ENCODE measurements at regions not wholly inside any gene's neighbourhood (a gene's known extent, or its start where the extent isn't known, plus 50 kb on each side); places are given as distances from the start of the nearest gene placed in this dataset.
"Not testable (repeated sequence)": the region's sequence is repeated elsewhere in the genome, so short reads cannot be mapped to it uniquely, and the experiment has no call there.

GRCh38 chr4:138393886-138394610 lies 151.9 kb upstream of the SLC7A11 start:
- Histone ChIP-seq H3K9me3 (ENCODE audit: insufficient read depth, low read depth, low read length) (no peaks in the 10 kb centered on the region), H3K4me1 (ENCODE audit: insufficient read depth, low read length) (peaks cover 12% of the 10 kb centered on the region)
- WGBS = 94% methylated on average over 1 of the region's 2 CpGs

GRCh38 chr4:138392751-138393308 lies 150.7 kb upstream of the SLC7A11 start:
- no peak overlapping the region for H3K9ac ChIP-seq (ENCODE audit: low read depth, low read length)
- no peak overlapping the region for H3K4me3 ChIP-seq (ENCODE audit: low read length)
- peaks cover 1% of the 10 kb centered on the region for H3K4me1 ChIP-seq (ENCODE audit: insufficient read depth, low read length)
- WGBS = 89% methylated on average over 4 of the region's 4 CpGs
- H3K9me3 ChIP-seq (ENCODE audit: insufficient read depth, low read depth, low read length) = no peaks in the 10 kb centered on the region
- no peaks in the 10 kb centered on the region for H3K36me3 ChIP-seq (ENCODE audit: insufficient read depth, low read length)
- peaks cover 7% of the 10 kb centered on the region; the same call in 1 of the 2 replicates for H3K27me3 ChIP-seq (ENCODE audit: insufficient read depth, low read length)
- H3K27ac ChIP-seq (ENCODE audit: low read depth, low read length) = no peak overlapping the region

More at GRCh38 chr4:138393886-138394610, 151.9 kb upstream of the SLC7A11 start:
- peaks cover 7% of the 10 kb centered on the region; the same call in 1 of the 2 replicates for H3K27me3 ChIP-seq (ENCODE audit: insufficient read depth, low read length)
- H3K4me3 ChIP-seq (ENCODE audit: low read length) = no peak overlapping the region
- H3K36me3 ChIP-seq (ENCODE audit: insufficient read depth, low read length) = no peaks in the 10 kb centered on the region
- H3K9ac ChIP-seq (ENCODE audit: low read depth, low read length) = no peak overlapping the region
- H3K27ac ChIP-seq (ENCODE audit: low read depth, low read length) = no peak overlapping the region

- Histone ChIP-seq H3K9ac (ENCODE audit: low read depth, low read length) (no peak overlapping the region), H3K27me3 (ENCODE audit: insufficient read depth, low read length) (no peaks in the 10 kb centered on the region)
- 66% methylated on average over 2 of the region's 2 CpGs for WGBS
Measured at GRCh38 chr4:138389976-138390685, 148.0 kb upstream of the SLC7A11 start.

GRCh38 chr4:138374947-138375346 lies 132.8 kb upstream of the SLC7A11 start:
- Histone ChIP-seq H3K27ac (ENCODE audit: low read depth, low read length) (no peak overlapping the region), H3K9me3 (ENCODE audit: insufficient read depth, low read depth, low read length) (peaks cover 23% of the 10 kb centered on the region), H3K4me3 (ENCODE audit: low read length) (no peak overlapping the region), H3K27me3 (ENCODE audit: insufficient read depth, low read length) (no peaks in the 10 kb centered on the region), H3K9ac (ENCODE audit: low read depth, low read length) (no peak overlapping the region), H3K4me1 (ENCODE audit: insufficient read depth, low read length) (no peaks in the 10 kb centered on the region), H3K36me3 (ENCODE audit: insufficient read depth, low read length) (no peaks in the 10 kb centered on the region)
- 48% methylated on average over 1 of the region's 1 CpG for WGBS

More at GRCh38 chr4:138389976-138390685, 148.0 kb upstream of the SLC7A11 start:
- Histone ChIP-seq H3K4me1 (ENCODE audit: insufficient read depth, low read length) (no peaks in the 10 kb centered on the region), H3K4me3 (ENCODE audit: low read length) (no peak overlapping the region), H3K9me3 (ENCODE audit: insufficient read depth, low read depth, low read length) (no peaks in the 10 kb centered on the region), H3K36me3 (ENCODE audit: insufficient read depth, low read length) (no peaks in the 10 kb centered on the region), H3K27ac (ENCODE audit: low read depth, low read length) (no peak overlapping the region)

- Histone ChIP-seq H3K4me1 (ENCODE audit: insufficient read depth, low read length) (no peaks in the 10 kb centered on the region), H3K36me3 (ENCODE audit: insufficient read depth, low read length) (no peaks in the 10 kb centered on the region), H3K27me3 (ENCODE audit: insufficient read depth, low read length) (no peaks in the 10 kb centered on the region), H3K9me3 (ENCODE audit: insufficient read depth, low read depth, low read length) (no peaks in the 10 kb centered on the region), H3K9ac (ENCODE audit: low read depth, low read length) (no peak overlapping the region), H3K27ac (ENCODE audit: low read depth, low read length) (no peak overlapping the region), H3K4me3 (ENCODE audit: low read length) (no peak overlapping the region)
Measured at GRCh38 chr4:138367942-138368341, 125.8 kb upstream of the SLC7A11 start.

GRCh38 chr4:138352446-138352845 lies 110.3 kb upstream of the SLC7A11 start:
- 98% methylated on average over 2 of the region's 3 CpGs for WGBS
- not testable (repeated sequence) for H3K4me1 ChIP-seq (ENCODE audit: insufficient read depth, low read length); H3K27me3 ChIP-seq (ENCODE audit: insufficient read depth, low read length)

GRCh38 chr4:138348055-138348454 lies 105.9 kb upstream of the SLC7A11 start:
- Histone ChIP-seq H3K9ac (ENCODE audit: low read depth, low read length) (no peak overlapping the region), H3K4me1 (ENCODE audit: insufficient read depth, low read length) (peaks cover 4% of the 10 kb centered on the region; the same call in 1 of the 2 replicates)
- WGBS = 59% methylated on average over 3 of the region's 3 CpGs

More at GRCh38 chr4:138352446-138352845, 110.3 kb upstream of the SLC7A11 start:
- H3K4me3 ChIP-seq (ENCODE audit: low read length); H3K9ac ChIP-seq (ENCODE audit: low read depth, low read length); H3K36me3 ChIP-seq (ENCODE audit: insufficient read depth, low read length); H3K27ac ChIP-seq (ENCODE audit: low read depth, low read length): not testable (repeated sequence)
- peaks cover 16% of the 10 kb centered on the region for H3K9me3 ChIP-seq (ENCODE audit: insufficient read depth, low read depth, low read length)

GRCh38 chr4:138347561-138347960 lies 105.4 kb upstream of the SLC7A11 start:
- Histone ChIP-seq H3K9ac (ENCODE audit: low read depth, low read length) (no peak overlapping the region), H3K9me3 (ENCODE audit: insufficient read depth, low read depth, low read length) (no peaks in the 10 kb centered on the region), H3K4me1 (ENCODE audit: insufficient read depth, low read length) (peaks cover 4% of the 10 kb centered on the region; the same call in 1 of the 2 replicates), H3K36me3 (ENCODE audit: insufficient read depth, low read length) (no peaks in the 10 kb centered on the region), H3K4me3 (ENCODE audit: low read length) (no peak overlapping the region), H3K27me3 (ENCODE audit: insufficient read depth, low read length) (no peaks in the 10 kb centered on the region), H3K27ac (ENCODE audit: low read depth, low read length) (no peak overlapping the region)

More at GRCh38 chr4:138348055-138348454, 105.9 kb upstream of the SLC7A11 start:
- Histone ChIP-seq H3K36me3 (ENCODE audit: insufficient read depth, low read length) (no peaks in the 10 kb centered on the region), H3K27me3 (ENCODE audit: insufficient read depth, low read length) (no peaks in the 10 kb centered on the region), H3K4me3 (ENCODE audit: low read length) (no peak overlapping the region), H3K9me3 (ENCODE audit: insufficient read depth, low read depth, low read length) (no peaks in the 10 kb centered on the region), H3K27ac (ENCODE audit: low read depth, low read length) (no peak overlapping the region)

GRCh38 chr4:138344851-138345250 lies 102.7 kb upstream of the SLC7A11 start:
- no peak overlapping the region for H3K4me3 ChIP-seq (ENCODE audit: low read length)
- peaks cover 4% of the 10 kb centered on the region; the same call in 1 of the 2 replicates for H3K4me1 ChIP-seq (ENCODE audit: insufficient read depth, low read length)
- WGBS = 77% methylated on average over 4 of the region's 4 CpGs
- no peaks in the 10 kb centered on the region for H3K27me3 ChIP-seq (ENCODE audit: insufficient read depth, low read length)
- no peak overlapping the region for H3K27ac ChIP-seq (ENCODE audit: low read depth, low read length)
- H3K9me3 ChIP-seq (ENCODE audit: insufficient read depth, low read depth, low read length) = no peaks in the 10 kb centered on the region
- H3K36me3 ChIP-seq (ENCODE audit: insufficient read depth, low read length) = no peaks in the 10 kb centered on the region
- H3K9ac ChIP-seq (ENCODE audit: low read depth, low read length) = no peak overlapping the region

- no peak overlapping the region for H3K4me3 ChIP-seq (ENCODE audit: low read length)
- WGBS = 100% methylated on average over 1 of the region's 1 CpG
- no peaks in the 10 kb centered on the region for H3K9me3 ChIP-seq (ENCODE audit: insufficient read depth, low read depth, low read length)
- H3K36me3 ChIP-seq (ENCODE audit: insufficient read depth, low read length) = no peaks in the 10 kb centered on the region
- peaks cover 4% of the 10 kb centered on the region; the same call in 1 of the 2 replicates for H3K4me1 ChIP-seq (ENCODE audit: insufficient read depth, low read length)
- no peaks in the 10 kb centered on the region for H3K27me3 ChIP-seq (ENCODE audit: insufficient read depth, low read length)
- no peak overlapping the region for H3K27ac ChIP-seq (ENCODE audit: low read depth, low read length)
- H3K9ac ChIP-seq (ENCODE audit: low read depth, low read length) = no peak overlapping the region
Measured at GRCh38 chr4:138344054-138344453, 101.9 kb upstream of the SLC7A11 start.

GRCh38 chr4:138341739-138342415 lies 99.7 kb upstream of the SLC7A11 start:
- H3K4me3 ChIP-seq (ENCODE audit: low read length) = no peak overlapping the region
- no peak overlapping the region for H3K27ac ChIP-seq (ENCODE audit: low read depth, low read length)
- no peaks in the 10 kb centered on the region for H3K36me3 ChIP-seq (ENCODE audit: insufficient read depth, low read length)
- 97% methylated on average over 3 of the region's 3 CpGs for WGBS
- H3K27me3 ChIP-seq (ENCODE audit: insufficient read depth, low read length) = no peaks in the 10 kb centered on the region
- no peaks in the 10 kb centered on the region for H3K4me1 ChIP-seq (ENCODE audit: insufficient read depth, low read length)
- H3K9me3 ChIP-seq (ENCODE audit: insufficient read depth, low read depth, low read length) = no peaks in the 10 kb centered on the region
- H3K9ac ChIP-seq (ENCODE audit: low read depth, low read length) = no peak overlapping the region
